Astrocyte (in vitro differentiated cells and primary cell): ENCODE measurements at regions not wholly inside any gene's neighbourhood (a gene's known extent, or its start where the extent isn't known, plus 50 kb on each side); places are given as distances from the start of the nearest gene placed in this dataset.

Experiments
- CTCF ChIP-seq: IDR thresholded peaks from 2 replicates; pipeline ENCODE4 v1.5.1; 2011; ENCODE audit warnings: low read depth, mild to moderate bottlenecking, inconsistent platforms, low read length, moderate library complexity; ENCODE audit not compliant: insufficient read depth
- EZH2 ChIP-seq: IDR thresholded peaks from 2 replicates; pipeline ENCODE4 v1.6.1; 2012; ENCODE audit warnings: mild to moderate bottlenecking, low read length, inconsistent platforms; ENCODE audit not compliant: insufficient read depth

GRCh38 chr1:38169121-38169520 lies 122.5 kb upstream of the POU3F1 start:
- no peak for TF ChIP-seq CTCF
- no peak for TF ChIP-seq EZH2
